ENCODE measurements at regions not wholly inside any gene's neighbourhood (a gene's known extent, or its start where the extent isn't known, plus 50 kb on each side); places are given as distances from the start of the nearest gene placed in this dataset.

GRCh38 chr16:6019490-6019991, 921.9 kb upstream of the EEF2KMT start:
- ChIA-PET CTCF (no interaction called here), POLR2A (no interaction called here)
- Mint-ChIP-seq H3K27ac (no peak overlapping the region), H3K27me3 (peaks cover 5% of the 10 kb centered on the region), H3K9me3 (peaks cover 7% of the 10 kb centered on the region), H3K4me1 (no peaks in the 10 kb centered on the region), H3K4me3 (no peak overlapping the region), H3K36me3 (ENCODE audit: low read depth) (no peaks in the 10 kb centered on the region)
- DNase-seq: no peak

GRCh38 chr16:6018848-6019489, 921.4 kb upstream of the EEF2KMT start:
- peaks cover 7% of the 10 kb centered on the region for H3K9me3 Mint-ChIP-seq
- POLR2A ChIA-PET: no interaction called here
- peaks cover 5% of the 10 kb centered on the region for H3K27me3 Mint-ChIP-seq
- H3K27ac Mint-ChIP-seq: no peak overlapping the region
- H3K36me3 Mint-ChIP-seq (ENCODE audit: low read depth): no peaks in the 10 kb centered on the region
- CTCF ChIA-PET: no interaction called here
- no peak overlapping the region for H3K4me3 Mint-ChIP-seq
- DNase-seq: no peak
- no peaks in the 10 kb centered on the region for H3K4me1 Mint-ChIP-seq

- ChIA-PET CTCF (interaction anchor here (1.6 kb wide), 1 partner anchor 626 kb away, joined by 4 read pairs; no protein-coding TSS in a partner anchor), POLR2A (no interaction called here)
- Mint-ChIP-seq H3K27ac (no peak overlapping the region), H3K36me3 (ENCODE audit: low read depth) (no peaks in the 10 kb centered on the region), H3K9me3 (peaks cover 5% of the 10 kb centered on the region), H3K4me1 (no peaks in the 10 kb centered on the region), H3K27me3 (peaks cover 5% of the 10 kb centered on the region), H3K4me3 (no peak overlapping the region)
- DNase-seq: no peak
Observed at GRCh38 chr16:6016530-6017184, 919.1 kb upstream of the EEF2KMT start.

GRCh38 chr16:6012716-6013115, 915.1 kb upstream of the EEF2KMT start:
- POLR2A ChIA-PET: no interaction called here
- H3K36me3 Mint-ChIP-seq (ENCODE audit: low read depth): no peaks in the 10 kb centered on the region
- CTCF ChIA-PET: no interaction called here
- H3K27ac Mint-ChIP-seq: no peak overlapping the region
- H3K4me1 Mint-ChIP-seq: no peaks in the 10 kb centered on the region
- no peak overlapping the region for H3K4me3 Mint-ChIP-seq
- DNase-seq: no peak
- no peaks in the 10 kb centered on the region for H3K27me3 Mint-ChIP-seq
- H3K9me3 Mint-ChIP-seq: peaks cover 12% of the 10 kb centered on the region

- no peaks in the 10 kb centered on the region for H3K36me3 Mint-ChIP-seq (ENCODE audit: low read depth)
- H3K4me3 Mint-ChIP-seq: no peak overlapping the region
- no peak for DNase-seq
- no peak overlapping the region for H3K27ac Mint-ChIP-seq
- ChIA-PET CTCF (no interaction called here), POLR2A (no interaction called here)
- no peaks in the 10 kb centered on the region for H3K4me1 Mint-ChIP-seq
- H3K9me3 Mint-ChIP-seq: peaks cover 24% of the 10 kb centered on the region
- H3K27me3 Mint-ChIP-seq: no peaks in the 10 kb centered on the region
Observed at GRCh38 chr16:6009151-6009550, 911.6 kb upstream of the EEF2KMT start.

- Mint-ChIP-seq H3K4me3 (no peak overlapping the region), H3K36me3 (ENCODE audit: low read depth) (no peaks in the 10 kb centered on the region), H3K4me1 (no peaks in the 10 kb centered on the region), H3K27ac (no peak overlapping the region), H3K27me3 (no peaks in the 10 kb centered on the region), H3K9me3 (peaks cover 24% of the 10 kb centered on the region)
- POLR2A ChIA-PET: no interaction called here
- CTCF ChIA-PET: interaction anchor here (0.7 kb wide), 1 partner anchor 1321 kb away, joined by 3 read pairs; no protein-coding TSS in a partner anchor
- DNase-seq: no peak
Observed at GRCh38 chr16:6008670-6009069, 911.1 kb upstream of the EEF2KMT start.

- CTCF ChIA-PET: no interaction called here
- Mint-ChIP-seq H3K9me3 (peaks cover 11% of the 10 kb centered on the region), H3K27me3 (no peaks in the 10 kb centered on the region), H3K4me1 (no peaks in the 10 kb centered on the region), H3K27ac (no peak overlapping the region), H3K36me3 (ENCODE audit: low read depth) (no peaks in the 10 kb centered on the region), H3K4me3 (no peak overlapping the region)
- DNase-seq: no peak
- POLR2A ChIA-PET: no interaction called here
Observed at GRCh38 chr16:5993356-5993755, 895.8 kb upstream of the EEF2KMT start.

GRCh38 chr16:5982979-5983378, 885.4 kb upstream of the EEF2KMT start:
- no peaks in the 10 kb centered on the region for H3K27me3 Mint-ChIP-seq
- H3K4me1 Mint-ChIP-seq: no peaks in the 10 kb centered on the region
- H3K27ac Mint-ChIP-seq: no peak overlapping the region
- ChIA-PET CTCF (no interaction called here), POLR2A (no interaction called here)
- H3K9me3 Mint-ChIP-seq: peaks cover 17% of the 10 kb centered on the region
- no peaks in the 10 kb centered on the region for H3K36me3 Mint-ChIP-seq (ENCODE audit: low read depth)
- no peak overlapping the region for H3K4me3 Mint-ChIP-seq
- no peak for DNase-seq

GRCh38 chr16:5979905-5980550, 882.4 kb upstream of the EEF2KMT start:
- Mint-ChIP-seq H3K27me3 (no peaks in the 10 kb centered on the region), H3K9me3 (peaks cover 15% of the 10 kb centered on the region), H3K4me3 (no peak overlapping the region), H3K27ac (no peak overlapping the region), H3K4me1 (no peaks in the 10 kb centered on the region), H3K36me3 (ENCODE audit: low read depth) (no peaks in the 10 kb centered on the region)
- DNase-seq: no peak
- CTCF ChIA-PET: no interaction called here
- POLR2A ChIA-PET: no interaction called here

GRCh38 chr16:5977329-5977728, 879.7 kb upstream of the EEF2KMT start:
- Mint-ChIP-seq H3K4me3 (no peak overlapping the region), H3K36me3 (ENCODE audit: low read depth) (no peaks in the 10 kb centered on the region), H3K27ac (no peak overlapping the region), H3K9me3 (peaks cover 15% of the 10 kb centered on the region), H3K4me1 (no peaks in the 10 kb centered on the region), H3K27me3 (no peaks in the 10 kb centered on the region)
- POLR2A ChIA-PET: no interaction called here
- no peak for DNase-seq
- CTCF ChIA-PET: no interaction called here

GRCh38 chr16:5972747-5973146, 875.2 kb upstream of the EEF2KMT start:
- Mint-ChIP-seq H3K36me3 (ENCODE audit: low read depth) (no peaks in the 10 kb centered on the region), H3K9me3 (peaks cover 24% of the 10 kb centered on the region), H3K27ac (no peak overlapping the region), H3K4me3 (no peak overlapping the region), H3K4me1 (no peaks in the 10 kb centered on the region), H3K27me3 (no peaks in the 10 kb centered on the region)
- POLR2A ChIA-PET: no interaction called here
- no peak for DNase-seq
- CTCF ChIA-PET: no interaction called here

- DNase-seq: no peak
- H3K4me1 Mint-ChIP-seq: no peaks in the 10 kb centered on the region
- no peak overlapping the region for H3K4me3 Mint-ChIP-seq
- H3K27ac Mint-ChIP-seq: no peak overlapping the region
- ChIA-PET POLR2A (no interaction called here), CTCF (no interaction called here)
- peaks cover 24% of the 10 kb centered on the region for H3K9me3 Mint-ChIP-seq
- H3K36me3 Mint-ChIP-seq (ENCODE audit: low read depth): no peaks in the 10 kb centered on the region
- no peaks in the 10 kb centered on the region for H3K27me3 Mint-ChIP-seq
Observed at GRCh38 chr16:5971924-5972323, 874.3 kb upstream of the EEF2KMT start.

GRCh38 chr16:5971106-5971505, 873.5 kb upstream of the EEF2KMT start:
- CTCF ChIA-PET: no interaction called here
- Mint-ChIP-seq H3K27ac (no peak overlapping the region), H3K9me3 (peaks cover 24% of the 10 kb centered on the region), H3K27me3 (no peaks in the 10 kb centered on the region), H3K36me3 (ENCODE audit: low read depth) (no peaks in the 10 kb centered on the region), H3K4me1 (no peaks in the 10 kb centered on the region), H3K4me3 (no peak overlapping the region)
- POLR2A ChIA-PET: no interaction called here
- no peak for DNase-seq

- H3K36me3 Mint-ChIP-seq (ENCODE audit: low read depth): no peaks in the 10 kb centered on the region
- no peak overlapping the region for H3K27ac Mint-ChIP-seq
- ChIA-PET CTCF (no interaction called here), POLR2A (no interaction called here)
- H3K27me3 Mint-ChIP-seq: no peaks in the 10 kb centered on the region
- no peak for DNase-seq
- no peaks in the 10 kb centered on the region for H3K4me1 Mint-ChIP-seq
- peaks cover 12% of the 10 kb centered on the region for H3K9me3 Mint-ChIP-seq
- no peak overlapping the region for H3K4me3 Mint-ChIP-seq
Observed at GRCh38 chr16:5966004-5966403, 868.4 kb upstream of the EEF2KMT start.
